HG02798 (cell line): ENCODE measurements at regions not wholly inside any gene's neighbourhood (a gene's known extent, or its start where the extent isn't known, plus 50 kb on each side); places are given as distances from the start of the nearest gene placed in this dataset.
A peak's percentile ranks its signal among the peaks of the same experiment; 100 is the strongest.
"Not testable (repeated sequence)": the region's sequence is repeated elsewhere in the genome, so short reads cannot be mapped to it uniquely, and the experiment has no call there.

Experiments
- ATAC-seq: cut with Tn5 transposase; IDR thresholded peaks from one replicate; pipeline ENCODE4 v1.9.1; 2021; ENCODE audit warnings: mild to moderate bottlenecking; ENCODE audit not compliant: unreplicated experiment, poor library complexity

DNA sequence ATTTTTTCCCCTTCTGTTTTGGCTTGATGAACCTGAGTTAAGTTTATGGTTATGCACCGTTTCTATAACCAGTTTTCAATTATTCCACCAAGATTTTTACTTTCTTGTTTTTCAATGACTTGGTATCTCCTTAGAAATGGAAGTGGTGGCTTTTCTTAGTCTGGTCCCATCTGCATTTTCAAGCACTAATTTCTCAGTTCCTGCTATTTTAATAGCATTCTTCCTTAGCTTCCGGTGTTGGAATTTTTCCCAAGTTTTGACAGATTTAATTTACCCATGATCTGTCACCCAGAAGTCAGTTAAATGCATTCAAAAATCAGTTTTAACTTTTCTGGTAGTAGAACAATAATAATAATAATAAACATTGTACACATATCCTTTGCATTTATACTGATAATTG is 184.6 kb upstream of the OLFM3 start:
- ATAC-seq: no peak

- no peak for ATAC-seq
Observed at GRCh38 chr1:102178480-102178879, 181.8 kb upstream of the OLFM3 start.

GRCh38 chr1:102174259-102174863 is 177.6 kb upstream of the OLFM3 start:
- ATAC-seq: peak; percentile 93

- ATAC-seq: no peak
Observed at GRCh38 chr1:102172200-102172599, 175.5 kb upstream of the OLFM3 start.

- no peak for ATAC-seq
Observed at GRCh38 chr1:102163799-102164198, 167.1 kb upstream of the OLFM3 start.

DNA sequence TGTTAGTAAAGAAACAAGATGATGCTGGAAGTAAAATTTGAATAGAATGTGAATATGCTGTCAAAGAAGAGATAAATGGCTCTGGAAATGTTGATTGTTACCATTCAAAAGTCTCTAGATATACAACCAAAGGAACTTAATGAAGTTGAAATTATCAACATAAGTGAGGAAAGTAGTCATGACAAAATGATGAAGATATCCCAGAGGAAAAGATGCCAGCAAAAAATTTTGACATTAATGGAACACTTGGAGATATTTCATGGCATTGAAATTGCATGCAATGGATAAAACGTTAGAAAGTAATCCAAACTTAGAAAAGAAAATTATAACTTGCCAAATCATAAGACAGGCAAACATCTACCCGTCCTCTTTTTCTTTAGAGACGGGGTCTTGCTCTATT is 154.5 kb upstream of the OLFM3 start:
- ATAC-seq: no peak

- no peak for ATAC-seq
Observed at GRCh38 chr1:102120910-102121309, 124.2 kb upstream of the OLFM3 start.

DNA sequence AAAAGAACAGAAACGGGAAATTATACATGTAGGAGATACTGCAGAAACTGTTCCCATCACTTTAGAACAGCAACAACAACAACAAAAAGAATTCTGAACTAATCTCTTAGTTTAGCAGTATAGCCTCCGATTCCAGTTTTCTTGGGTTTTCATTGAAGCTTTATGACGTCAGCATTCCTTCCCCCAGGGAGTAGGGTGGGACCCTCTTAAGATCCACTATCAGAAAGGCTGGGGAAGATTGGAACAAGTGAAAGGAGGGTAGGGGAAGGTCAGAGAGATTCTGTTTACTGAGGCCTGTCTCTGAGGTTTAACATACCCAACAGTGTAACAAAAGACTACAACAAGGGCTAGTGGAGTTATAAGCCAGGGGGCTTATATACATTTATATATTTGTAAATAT is 121.4 kb upstream of the OLFM3 start:
- no peak for ATAC-seq

DNA sequence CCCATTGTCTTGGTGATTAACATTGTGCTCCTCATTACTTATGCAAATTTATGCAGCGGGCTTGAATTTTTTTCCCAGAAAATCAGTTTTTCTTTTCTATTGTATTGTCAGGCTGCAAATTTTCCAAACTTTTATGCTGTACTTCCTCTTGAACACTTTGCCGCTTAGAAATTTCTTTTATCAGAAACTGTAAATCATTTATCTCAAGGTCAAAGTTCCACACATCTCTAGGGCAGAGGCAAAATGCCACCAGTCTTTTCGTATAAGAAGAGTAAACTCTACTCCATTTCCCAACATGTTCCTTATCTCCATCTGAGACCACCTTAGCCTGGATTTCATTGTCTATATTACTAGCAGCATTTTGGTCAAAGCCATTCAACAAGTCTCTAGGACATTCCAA is 113.9 kb upstream of the OLFM3 start:
- ATAC-seq: no peak

DNA sequence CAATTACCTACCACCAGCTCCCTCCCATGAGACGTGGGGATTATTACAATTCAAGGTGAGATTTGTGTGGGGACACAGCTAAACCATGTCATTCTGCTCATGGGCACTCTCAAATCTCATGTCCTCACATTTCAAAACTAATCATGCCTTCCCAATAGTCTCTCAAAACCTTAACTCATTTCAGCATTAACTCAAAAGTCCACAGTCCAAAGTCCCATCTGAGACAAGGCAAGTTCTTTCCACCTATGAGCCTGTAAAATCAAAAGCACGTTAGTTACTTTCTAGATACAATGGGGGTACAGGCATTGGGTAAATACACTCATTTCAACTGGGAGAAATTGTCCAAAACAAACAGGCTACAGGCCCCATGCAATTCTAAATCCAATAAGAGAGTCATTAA is 112.8 kb upstream of the OLFM3 start:
- not testable (repeated sequence) for ATAC-seq

- no peak for ATAC-seq
Observed at GRCh38 chr1:102107441-102107840, 110.7 kb upstream of the OLFM3 start.

GRCh38 chr1:102105931-102106550 is 109.3 kb upstream of the OLFM3 start:
- no peak for ATAC-seq

DNA sequence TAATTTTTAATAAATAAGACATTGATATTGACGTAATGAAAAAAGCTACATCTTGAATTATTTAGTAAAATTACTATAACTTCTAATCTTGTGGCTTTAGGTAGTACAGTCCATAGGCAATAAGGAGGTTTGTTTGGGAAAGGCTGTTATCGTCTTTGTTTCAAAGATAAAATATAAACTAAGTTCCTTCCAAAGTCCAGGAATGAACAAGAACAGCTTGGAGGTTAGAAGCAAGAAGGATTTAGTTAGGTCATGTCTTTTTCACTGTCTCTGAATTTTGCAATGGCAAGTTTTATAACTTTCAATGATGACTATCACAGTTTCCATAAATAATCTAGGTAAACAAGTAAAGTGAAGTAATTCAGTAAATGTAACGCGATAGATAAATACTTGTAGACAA is 106.9 kb upstream of the OLFM3 start:
- no peak for ATAC-seq

- ATAC-seq: no peak
Observed at GRCh38 chr1:102102276-102102780, 105.6 kb upstream of the OLFM3 start.

DNA sequence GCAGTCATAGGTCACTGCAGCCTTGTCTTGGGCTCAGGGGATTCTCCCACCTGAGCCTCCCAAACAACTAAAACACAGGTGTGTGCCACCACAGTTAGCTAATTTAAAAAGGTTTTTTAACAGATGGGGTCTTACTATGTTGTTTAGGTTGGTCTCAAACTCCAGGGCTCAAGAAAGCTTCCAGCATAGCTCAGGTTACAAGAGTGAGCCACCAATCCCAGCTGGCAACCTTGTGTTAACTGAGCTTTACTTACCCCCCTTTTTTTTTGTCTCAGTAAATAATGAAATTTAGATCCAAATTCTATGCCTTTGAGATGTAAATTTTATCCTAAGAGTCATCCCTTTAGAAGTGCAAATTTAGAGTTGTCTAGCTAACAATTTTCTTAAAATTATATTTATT is 103.9 kb upstream of the OLFM3 start:
- ATAC-seq: no peak

DNA sequence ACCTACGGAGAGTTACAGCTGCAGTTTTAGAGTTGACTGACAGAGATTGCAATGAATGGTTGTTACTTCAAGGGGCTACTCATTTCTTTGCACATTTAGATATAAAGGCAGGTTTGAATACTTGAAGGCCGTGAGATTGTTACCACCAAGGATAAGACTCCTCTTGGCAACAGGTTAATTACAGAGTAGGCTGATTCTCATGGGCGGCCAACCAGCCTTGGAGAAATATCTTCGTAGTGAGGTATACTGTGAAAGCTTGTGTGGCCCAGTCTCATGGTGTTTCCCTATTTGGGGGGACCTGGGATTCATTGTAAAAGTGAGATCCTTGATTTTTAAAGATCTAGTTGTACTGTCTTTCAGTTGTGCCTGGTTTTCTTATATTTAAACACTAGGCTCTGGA is 103.2 kb upstream of the OLFM3 start:
- ATAC-seq: no peak

DNA sequence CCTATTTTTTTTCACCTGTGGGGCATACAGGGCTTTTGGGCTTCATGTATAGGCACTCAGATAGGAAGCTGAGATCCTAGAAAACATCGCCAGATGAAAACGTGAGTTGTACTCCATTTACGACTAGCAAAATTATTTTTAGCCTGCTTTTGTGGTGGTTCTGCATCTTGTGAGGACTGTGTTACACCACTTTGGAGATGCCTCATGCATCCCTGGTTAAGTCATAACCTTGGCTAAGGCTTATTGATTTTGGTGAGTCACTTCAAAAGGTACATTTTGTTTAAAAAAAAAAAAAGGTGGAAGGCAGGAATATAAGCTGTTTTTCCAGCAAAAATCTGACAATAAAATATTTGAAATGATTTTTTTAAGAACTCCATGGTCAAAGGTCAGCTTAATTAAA is 101.8 kb upstream of the OLFM3 start:
- no peak for ATAC-seq

DNA sequence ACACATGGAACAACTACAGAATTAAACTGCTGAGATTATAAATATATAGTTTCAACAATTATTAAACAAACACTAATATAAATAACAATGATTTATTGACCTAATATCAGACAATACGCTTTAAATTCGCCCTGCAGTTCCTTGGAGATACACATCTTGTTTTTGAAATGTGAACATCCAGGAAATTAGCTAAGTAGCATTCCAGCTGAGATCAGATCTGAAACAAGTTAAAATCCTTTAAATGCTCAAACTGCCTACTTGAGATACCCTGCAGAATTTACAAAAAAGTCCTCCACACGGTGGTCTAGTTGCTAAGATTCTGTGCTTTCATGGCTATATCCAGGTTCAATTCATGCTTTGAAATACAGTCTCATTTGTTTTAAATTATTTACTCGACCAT is 101.4 kb upstream of the OLFM3 start:
- no peak for ATAC-seq

GRCh38 chr1:102097451-102097850 is 100.7 kb upstream of the OLFM3 start:
- no peak for ATAC-seq

DNA sequence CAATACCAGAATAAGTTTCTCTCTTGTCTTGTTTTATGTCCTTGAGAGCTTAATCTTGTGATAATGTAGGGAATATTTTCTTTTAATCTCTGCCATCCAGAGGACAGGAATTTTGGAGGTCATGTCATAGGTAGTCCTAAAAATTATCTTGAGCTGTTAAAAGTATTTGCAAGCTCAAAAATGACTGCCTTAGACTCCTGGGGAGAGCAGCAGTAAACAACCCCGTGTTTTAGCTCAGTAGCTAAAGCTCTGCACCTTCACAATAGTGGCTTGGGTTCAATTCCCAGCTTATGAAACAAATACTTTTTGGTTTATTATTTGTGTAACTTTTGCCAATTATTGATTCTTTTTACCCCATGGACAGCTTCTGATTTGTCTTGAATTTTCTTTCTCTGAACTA is 99.4 kb upstream of the OLFM3 start:
- ATAC-seq: no peak

DNA sequence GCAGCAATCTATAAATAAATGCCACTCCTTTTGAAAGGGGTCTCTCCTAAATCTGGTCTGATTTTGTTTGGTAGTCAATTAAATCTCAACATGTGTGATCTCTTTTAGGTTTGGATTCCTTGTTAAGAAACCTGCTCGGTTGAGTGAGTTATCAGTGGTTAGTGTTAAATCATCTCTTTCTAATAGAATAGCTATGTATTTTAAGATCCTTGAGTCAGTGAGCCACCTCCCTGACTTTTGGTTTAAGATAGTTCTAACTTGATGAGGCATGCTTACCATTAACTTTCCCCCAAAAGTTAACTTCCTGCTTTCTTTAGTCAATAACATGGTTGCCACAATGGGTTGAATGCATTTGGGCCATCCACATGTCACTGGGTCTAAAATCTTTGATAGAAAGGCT is 93.1 kb upstream of the OLFM3 start:
- no peak for ATAC-seq

DNA sequence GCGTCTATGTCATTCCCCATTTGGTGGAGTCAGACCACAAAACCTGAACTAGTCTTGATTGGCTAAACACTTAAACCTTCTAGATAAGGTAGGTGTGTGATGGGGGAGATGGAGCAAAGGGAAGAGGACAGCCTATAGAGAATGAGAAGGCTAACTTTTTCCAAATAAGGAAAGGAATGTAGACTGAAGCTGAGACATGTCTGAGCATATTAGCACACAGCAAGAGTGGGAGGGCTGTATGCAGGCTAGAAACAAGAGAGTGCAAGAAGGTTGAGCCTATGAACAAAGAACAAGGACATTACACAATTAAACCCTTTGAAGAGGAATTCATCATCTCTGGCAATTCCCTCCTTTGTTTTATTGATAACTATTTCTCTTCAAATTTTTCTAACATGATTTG is 89.2 kb upstream of the OLFM3 start:
- ATAC-seq: no peak
